Gastrocnemius medialis (tissue), 4 donors: ENCODE measurements at regions not wholly inside any gene's neighbourhood (a gene's known extent, or its start where the extent isn't known, plus 50 kb on each side); places are given as distances from the start of the nearest gene placed in this dataset.

Experiments
- ATAC-seq, 2 donors: fragments of 150-250 bp; one replicate each; pipeline ENCODE4 v1.9.1; 2016
- DNase-seq, 2 donors: peaks; one replicate each; pipeline ENCODE4 v3.0.0-alpha.2; 2019
- H3K27ac ChIP-seq, 4 donors: fragments of 200-600 bp; sonication (generic); 1 replicate in 1 of 4; 2 replicates in 3 of 4; pipeline ENCODE4 v1.5.1; 2016 to 2018; ENCODE audit warnings: mild to moderate bottlenecking in 2 of 4, moderate library complexity in 1 of 4
- H3K27me3 ChIP-seq, 3 donors: fragments of 200-600 bp; sonication (generic) in 2 of 3; 1 replicate in 1 of 3; 2 replicates in 2 of 3; pipeline versions ENCODE4 v1.5.1 to v1.6.0; 2016 to 2019; ENCODE audit warnings: mild to moderate bottlenecking in 1 of 3, moderate library complexity in 1 of 3
- H3K36me3 ChIP-seq, 2 donors: fragments of 200-600 bp; sonication (generic) in 1 of 2; one replicate each; pipeline ENCODE4 v1.5.1; 2017 to 2018
- H3K4me1 ChIP-seq, 2 donors: fragments of 200-600 bp; sonication (generic) in 1 of 2; one replicate each; pipeline ENCODE4 v1.5.1; 2016 to 2017; ENCODE audit warnings: mild to moderate bottlenecking in 2 of 2
- H3K4me3 ChIP-seq, 4 donors: fragments of 200-600 bp; sonication (generic) in 3 of 4; 1 replicate in 1 of 4; 2 replicates in 3 of 4; pipeline ENCODE4 v1.5.1; 2016 to 2019; ENCODE audit warnings: mild to moderate bottlenecking in 2 of 4
- H3K9me3 ChIP-seq, 3 donors: fragments of 200-600 bp; sonication (generic) in 2 of 3; 1 replicate in 1 of 3; 2 replicates in 2 of 3; pipeline ENCODE4 v1.5.1; 2016 to 2019
- CTCF ChIP-seq, 5 experiments: fragments of 450-650 bp in 3 of 5; fragments of 200-600 bp in 2 of 5; sonication (generic) in 2 of 5; IDR thresholded peaks in 4 of 5; conservative IDR thresholded peaks in 1 of 5; 1 replicate in 4 of 5; 2 replicates in 1 of 5; pipeline ENCODE4 v1.5.1; 2016 to 2019; ENCODE audit warnings: antibody characterized with exemption in 5 of 5, mild to moderate bottlenecking in 3 of 5, moderate library complexity in 3 of 5
- POLR2A ChIP-seq, 2 donors: fragments of 450-650 bp; IDR thresholded peaks; one replicate each; pipeline ENCODE4 v1.6.1; 2017; ENCODE audit warnings: antibody characterized with exemption in 2 of 2, mild to moderate bottlenecking in 2 of 2, moderate library complexity in 2 of 2
- in situ Hi-C, 4 donors: fragments of 200-750 bp; cut with MboI; loops; one replicate each; pipeline versions ENCODE4 v1.15.0 to v1.8.0; 2017; ENCODE audit warnings: low sequenced_read_pairs in 4 of 4
- intact Hi-C: fragments of 100-400 bp; cut with DNase I; formaldehyde crosslinking; loops from one replicate; pipeline ENCODE4 v1.15.1; 2023; ENCODE audit warnings: low total_unique reads

GRCh38 chr5:34447424-34447823, 208.7 kb upstream of the RAI14 start:
- intact Hi-C loops, result no loop called here
- ATAC-seq (no peak), DNase-seq (no peak)
- Histone ChIP-seq H3K27me3 (peaks cover 0 to 4% (median 0%) of the 10 kb centered on the region in 3 donors), H3K36me3 (no peaks in the 10 kb centered on the region), H3K4me3 (no peak overlapping the region), H3K4me1 (no peaks in the 10 kb centered on the region), H3K9me3 (no peaks in the 10 kb centered on the region), H3K27ac (no peak overlapping the region)
- TF ChIP-seq CTCF (IDR thresholded peaks at IDR 0.05 in 4 of 5, conservative IDR thresholded peaks at IDR 0.05 in 1 of 5), result no peak
- TF ChIP-seq POLR2A (IDR thresholded peaks at IDR 0.05), result no peak
- in situ Hi-C loops, result no loop called here

GRCh38 chr5:34449639-34450038, 206.5 kb upstream of the RAI14 start:
- no peaks in the 10 kb centered on the region for H3K9me3 ChIP-seq
- ATAC-seq (no peak), DNase-seq (no peak)
- H3K36me3 ChIP-seq, result no peaks in the 10 kb centered on the region
- TF ChIP-seq POLR2A (IDR thresholded peaks at IDR 0.05) (no peak), CTCF (IDR thresholded peaks at IDR 0.05 in 4 of 5, conservative IDR thresholded peaks at IDR 0.05 in 1 of 5) (no peak)
- no peak overlapping the region for H3K4me3 ChIP-seq
- in situ Hi-C loops (loop anchor here in 3 of 4 donors (25.0 kb wide), 2 partner anchors 437 to 462 kb away; partner anchors contain the start of genes SLC45A2 (in 2 of the 3) and AMACR (in 1 of the 3)), intact Hi-C loops (no loop called here)
- no peak overlapping the region for H3K27ac ChIP-seq
- H3K4me1 ChIP-seq, result no peaks in the 10 kb centered on the region
- peaks cover 0 to 4% (median 0%) of the 10 kb centered on the region in 3 donors for H3K27me3 ChIP-seq

- TF ChIP-seq CTCF (IDR thresholded peaks at IDR 0.05 in 4 of 5, conservative IDR thresholded peaks at IDR 0.05 in 1 of 5) (no peak), POLR2A (IDR thresholded peaks at IDR 0.05) (no peak)
- H3K27me3 ChIP-seq, result peaks cover 0 to 4% (median 0%) of the 10 kb centered on the region in 3 donors
- no peaks in the 10 kb centered on the region for H3K9me3 ChIP-seq
- no peaks in the 10 kb centered on the region for H3K4me1 ChIP-seq
- no peak for DNase-seq
- no peaks in the 10 kb centered on the region for H3K36me3 ChIP-seq
- no peak overlapping the region for H3K27ac ChIP-seq
- ATAC-seq, result no peak
- H3K4me3 ChIP-seq, result no peak overlapping the region
- intact Hi-C loops (no loop called here), in situ Hi-C loops (loop anchor here in 3 of 4 donors (25.0 kb wide), 2 partner anchors 438 to 463 kb away; partner anchors contain the start of genes SLC45A2 (in 2 of the 3) and AMACR (in 1 of the 3))
These were observed 205.8 kb upstream of the RAI14 start for GRCh38 chr5:34450338-34450737.

GRCh38 chr5:34452170-34452828, 203.8 kb upstream of the RAI14 start:
- ATAC-seq (no peak), DNase-seq (no peak)
- intact Hi-C loops (no loop called here), in situ Hi-C loops (loop anchor here in 3 of 4 donors (25.0 kb wide), 2 partner anchors 440 to 465 kb away; partner anchors contain the start of genes SLC45A2 (in 2 of the 3) and AMACR (in 1 of the 3))
- Histone ChIP-seq H3K4me3 (no peak overlapping the region), H3K36me3 (no peaks in the 10 kb centered on the region), H3K4me1 (no peaks in the 10 kb centered on the region), H3K27me3 (peaks cover 0 to 4% (median 0%) of the 10 kb centered on the region in 3 donors), H3K9me3 (no peaks in the 10 kb centered on the region), H3K27ac (no peak overlapping the region)
- TF ChIP-seq POLR2A (IDR thresholded peaks at IDR 0.05), result no peak
- TF ChIP-seq CTCF (IDR thresholded peaks at IDR 0.05 in 4 of 5, conservative IDR thresholded peaks at IDR 0.05 in 1 of 5), result no peak
